ENCODE measurements at regions not wholly inside any gene's neighbourhood (a gene's known extent, or its start where the extent isn't known, plus 50 kb on each side); places are given as distances from the start of the nearest gene placed in this dataset.

DNA sequence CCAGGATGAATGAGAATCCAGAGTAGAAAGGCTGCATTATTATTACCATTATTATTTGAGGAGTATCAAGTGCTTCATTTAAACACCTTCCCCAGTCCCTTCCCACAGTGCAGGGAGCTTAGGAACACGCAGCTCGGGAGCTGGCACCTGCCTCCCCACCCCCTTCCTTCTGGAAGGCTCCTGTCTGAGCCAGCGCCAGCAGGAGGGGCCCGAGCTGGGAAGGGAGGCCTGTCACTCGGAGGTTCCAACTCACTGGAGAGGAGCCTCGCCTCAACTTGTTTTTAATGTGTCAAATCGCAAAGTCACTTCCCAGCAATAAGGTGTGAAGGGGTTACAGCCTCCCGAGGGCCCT lies 156.4 kb upstream of the IRX4 start:
- TF ChIP-seq, protein P1, sequence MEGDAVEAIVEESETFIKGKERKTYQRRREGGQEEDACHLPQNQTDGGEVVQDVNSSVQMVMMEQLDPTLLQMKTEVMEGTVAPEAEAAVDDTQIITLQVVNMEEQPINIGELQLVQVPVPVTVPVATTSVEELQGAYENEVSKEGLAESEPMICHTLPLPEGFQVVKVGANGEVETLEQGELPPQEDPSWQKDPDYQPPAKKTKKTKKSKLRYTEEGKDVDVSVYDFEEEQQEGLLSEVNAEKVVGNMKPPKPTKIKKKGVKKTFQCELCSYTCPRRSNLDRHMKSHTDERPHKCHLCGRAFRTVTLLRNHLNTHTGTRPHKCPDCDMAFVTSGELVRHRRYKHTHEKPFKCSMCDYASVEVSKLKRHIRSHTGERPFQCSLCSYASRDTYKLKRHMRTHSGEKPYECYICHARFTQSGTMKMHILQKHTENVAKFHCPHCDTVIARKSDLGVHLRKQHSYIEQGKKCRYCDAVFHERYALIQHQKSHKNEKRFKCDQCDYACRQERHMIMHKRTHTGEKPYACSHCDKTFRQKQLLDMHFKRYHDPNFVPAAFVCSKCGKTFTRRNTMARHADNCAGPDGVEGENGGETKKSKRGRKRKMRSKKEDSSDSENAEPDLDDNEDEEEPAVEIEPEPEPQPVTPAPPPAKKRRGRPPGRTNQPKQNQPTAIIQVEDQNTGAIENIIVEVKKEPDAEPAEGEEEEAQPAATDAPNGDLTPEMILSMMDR (IDR thresholded peaks at IDR 0.05; ENCODE audit: insufficient read depth, low read depth, low read length): no peak
- no peak for TF ChIP-seq EZH2 (IDR thresholded peaks at IDR 0.05; ENCODE audit: insufficient read depth, low read length)

Measured in astrocyte (in vitro differentiated cells and primary cell).